ENCODE measurements at regions not wholly inside any gene's neighbourhood (a gene's known extent, or its start where the extent isn't known, plus 50 kb on each side); places are given as distances from the start of the nearest gene placed in this dataset.

DNA sequence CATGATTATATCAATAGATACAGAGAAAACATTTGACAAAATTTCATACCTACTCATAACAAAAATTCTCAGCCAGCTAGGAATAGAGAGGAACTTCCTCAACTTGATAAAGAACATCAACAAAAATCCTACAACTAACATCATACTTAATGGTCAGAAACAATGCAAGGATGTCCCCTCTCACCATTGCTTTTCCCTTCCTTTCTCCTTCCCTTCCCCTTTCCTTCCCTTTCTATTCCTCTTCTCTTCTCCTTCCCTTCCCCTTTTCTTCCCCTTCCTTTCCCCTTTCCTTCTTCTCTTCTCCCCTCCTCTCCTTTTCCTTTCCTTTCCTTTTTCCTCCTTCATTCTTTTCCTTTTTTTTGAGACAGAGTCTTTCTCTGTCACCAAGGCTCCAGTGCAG, 418.3 kb upstream of the B3GAT1 start:
- intact Hi-C loops (cut with DNase I; ENCODE audit: low total_unique reads) (no loop called here), in situ Hi-C loops (cut with MboI; ENCODE audit: low sequenced_read_pairs in 4 of 4) (no loop called here)
- no peak for ATAC-seq
- Histone ChIP-seq H3K4me1 (no peaks in the 10 kb centered on the region), H3K27ac (no peak overlapping the region), H3K9me3 (no peaks in the 10 kb centered on the region), H3K4me3 (no peak overlapping the region), H3K27me3 (no peaks in the 10 kb centered on the region), H3K36me3 (no peaks in the 10 kb centered on the region)
- no peak for DNase-seq
- TF ChIP-seq, protein P1, sequence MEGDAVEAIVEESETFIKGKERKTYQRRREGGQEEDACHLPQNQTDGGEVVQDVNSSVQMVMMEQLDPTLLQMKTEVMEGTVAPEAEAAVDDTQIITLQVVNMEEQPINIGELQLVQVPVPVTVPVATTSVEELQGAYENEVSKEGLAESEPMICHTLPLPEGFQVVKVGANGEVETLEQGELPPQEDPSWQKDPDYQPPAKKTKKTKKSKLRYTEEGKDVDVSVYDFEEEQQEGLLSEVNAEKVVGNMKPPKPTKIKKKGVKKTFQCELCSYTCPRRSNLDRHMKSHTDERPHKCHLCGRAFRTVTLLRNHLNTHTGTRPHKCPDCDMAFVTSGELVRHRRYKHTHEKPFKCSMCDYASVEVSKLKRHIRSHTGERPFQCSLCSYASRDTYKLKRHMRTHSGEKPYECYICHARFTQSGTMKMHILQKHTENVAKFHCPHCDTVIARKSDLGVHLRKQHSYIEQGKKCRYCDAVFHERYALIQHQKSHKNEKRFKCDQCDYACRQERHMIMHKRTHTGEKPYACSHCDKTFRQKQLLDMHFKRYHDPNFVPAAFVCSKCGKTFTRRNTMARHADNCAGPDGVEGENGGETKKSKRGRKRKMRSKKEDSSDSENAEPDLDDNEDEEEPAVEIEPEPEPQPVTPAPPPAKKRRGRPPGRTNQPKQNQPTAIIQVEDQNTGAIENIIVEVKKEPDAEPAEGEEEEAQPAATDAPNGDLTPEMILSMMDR (IDR thresholded peaks at IDR 0.05 in 4 of 5, conservative IDR thresholded peaks at IDR 0.05 in 1 of 5), result no peak
- TF ChIP-seq POLR2A (IDR thresholded peaks at IDR 0.05), result no peak

DNA sequence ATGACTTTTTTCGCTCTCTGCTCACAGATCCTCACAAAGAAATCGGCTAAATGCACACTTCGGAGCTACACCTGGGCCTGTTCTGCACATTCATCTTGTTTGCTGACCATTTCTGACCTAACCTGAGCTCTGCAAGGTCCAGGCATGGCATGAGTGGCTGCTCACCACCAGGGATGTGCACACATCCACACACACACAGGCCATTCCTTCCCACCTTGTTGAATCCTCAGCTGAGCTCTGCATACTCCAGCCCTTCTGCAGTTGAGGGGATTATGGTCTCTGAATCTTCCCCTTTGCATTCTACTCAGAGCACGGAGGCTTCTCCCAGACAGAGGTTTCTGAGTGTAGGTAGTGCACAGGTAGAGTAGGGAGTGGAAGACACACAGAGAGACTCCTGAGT, 411.9 kb upstream of the B3GAT1 start:
- Histone ChIP-seq H3K36me3 (no peaks in the 10 kb centered on the region), H3K9me3 (no peaks in the 10 kb centered on the region), H3K4me1 (no peaks in the 10 kb centered on the region), H3K4me3 (no peak overlapping the region), H3K27ac (no peak overlapping the region), H3K27me3 (no peaks in the 10 kb centered on the region)
- ATAC-seq, result no peak
- no peak for DNase-seq
- intact Hi-C loops (cut with DNase I; ENCODE audit: low total_unique reads), result no loop called here
- TF ChIP-seq, protein P1 (IDR thresholded peaks at IDR 0.05 in 4 of 5, conservative IDR thresholded peaks at IDR 0.05 in 1 of 5), result no peak
- no peak for TF ChIP-seq POLR2A (IDR thresholded peaks at IDR 0.05)
- in situ Hi-C loops (cut with MboI; ENCODE audit: low sequenced_read_pairs in 4 of 4), result no loop called here

DNA sequence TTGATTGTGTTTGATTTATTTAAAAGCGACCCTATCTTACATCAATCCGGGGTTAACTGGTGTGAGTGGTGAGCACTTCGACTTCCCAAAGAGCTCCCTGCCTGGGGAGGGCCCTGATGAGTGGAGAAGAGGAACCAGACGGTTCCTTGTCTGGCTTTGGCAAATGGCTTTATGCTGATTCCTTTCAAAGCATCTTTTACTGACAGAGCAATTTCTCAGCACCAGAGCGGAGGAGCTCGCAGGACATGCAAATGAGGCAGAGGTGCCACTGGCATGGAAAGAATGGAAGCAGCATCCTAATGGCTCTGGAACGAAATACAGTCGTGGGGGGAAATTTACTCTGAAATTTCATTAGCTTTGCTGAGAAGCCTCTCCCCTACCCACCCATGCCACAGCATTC, 410.9 kb upstream of the B3GAT1 start:
- H3K4me3 ChIP-seq, result no peak overlapping the region
- no peak overlapping the region for H3K27ac ChIP-seq
- no peaks in the 10 kb centered on the region for H3K4me1 ChIP-seq
- no peaks in the 10 kb centered on the region for H3K36me3 ChIP-seq
- no peak for DNase-seq
- no peaks in the 10 kb centered on the region for H3K9me3 ChIP-seq
- no peak for ATAC-seq
- intact Hi-C loops (cut with DNase I; ENCODE audit: low total_unique reads) (no loop called here), in situ Hi-C loops (cut with MboI; ENCODE audit: low sequenced_read_pairs in 4 of 4) (no loop called here)
- no peaks in the 10 kb centered on the region for H3K27me3 ChIP-seq
- TF ChIP-seq, protein P1 (IDR thresholded peaks at IDR 0.05 in 4 of 5, conservative IDR thresholded peaks at IDR 0.05 in 1 of 5), result no peak
- TF ChIP-seq POLR2A (IDR thresholded peaks at IDR 0.05), result no peak

DNA sequence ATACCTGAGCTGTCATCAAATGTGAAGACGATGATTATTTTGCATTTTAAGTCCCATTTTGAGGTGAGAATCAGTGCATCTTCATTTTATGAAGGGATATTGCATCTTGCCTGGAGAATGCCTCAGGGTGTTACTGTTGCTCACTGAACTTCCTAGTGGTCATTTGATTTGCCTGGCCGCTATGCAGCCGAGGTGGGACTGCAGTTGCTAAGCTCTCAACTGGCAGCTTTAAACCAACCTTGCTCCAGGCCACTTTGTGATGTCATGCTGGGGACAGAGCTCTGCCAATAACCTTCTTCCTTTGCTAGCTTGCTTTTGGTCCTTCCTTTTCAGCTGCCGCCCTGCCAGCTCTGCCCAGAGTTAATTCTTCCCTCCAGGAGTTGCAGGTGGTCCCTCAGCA, 409.4 kb upstream of the B3GAT1 start:
- Histone ChIP-seq H3K27ac (no peak overlapping the region), H3K9me3 (no peaks in the 10 kb centered on the region), H3K4me1 (no peaks in the 10 kb centered on the region), H3K36me3 (no peaks in the 10 kb centered on the region), H3K4me3 (no peak overlapping the region), H3K27me3 (peaks cover 0 to 5% (median 0%) of the 10 kb centered on the region in 3 donors)
- no peak for TF ChIP-seq POLR2A (IDR thresholded peaks at IDR 0.05)
- TF ChIP-seq, protein P1 (IDR thresholded peaks at IDR 0.05 in 4 of 5, conservative IDR thresholded peaks at IDR 0.05 in 1 of 5), result no peak
- intact Hi-C loops (cut with DNase I; ENCODE audit: low total_unique reads), result no loop called here
- DNase-seq (no peak), ATAC-seq (no peak)
- in situ Hi-C loops (cut with MboI; ENCODE audit: low sequenced_read_pairs in 4 of 4), result no loop called here

DNA sequence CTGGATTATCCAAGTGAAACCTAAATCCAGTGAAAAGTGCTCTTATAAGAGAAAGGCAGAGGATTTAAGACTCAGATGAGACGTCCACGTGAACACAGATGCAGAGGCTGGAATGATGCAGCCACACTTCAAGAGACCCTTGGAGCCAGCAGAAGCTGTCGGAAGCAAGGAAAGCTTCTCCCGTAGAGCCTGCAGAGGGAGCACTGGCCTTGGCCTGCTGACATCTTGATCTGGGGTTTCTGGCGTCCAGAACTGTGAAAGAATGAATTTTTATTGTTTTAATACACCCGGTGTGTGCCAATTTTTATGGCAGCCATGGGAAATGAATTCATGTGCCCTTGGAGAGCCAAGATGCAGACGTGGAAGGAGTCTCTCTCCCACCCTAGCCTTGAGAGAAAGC, 407.0 kb upstream of the B3GAT1 start:
- ATAC-seq, result no peak
- Histone ChIP-seq H3K27ac (no peak overlapping the region), H3K4me3 (no peak overlapping the region), H3K9me3 (no peaks in the 10 kb centered on the region), H3K27me3 (peaks cover 0 to 5% (median 0%) of the 10 kb centered on the region in 3 donors), H3K36me3 (no peaks in the 10 kb centered on the region), H3K4me1 (no peaks in the 10 kb centered on the region)
- in situ Hi-C loops (cut with MboI; ENCODE audit: low sequenced_read_pairs in 4 of 4), result no loop called here
- intact Hi-C loops (cut with DNase I; ENCODE audit: low total_unique reads), result no loop called here
- no peak for TF ChIP-seq POLR2A (IDR thresholded peaks at IDR 0.05)
- TF ChIP-seq, protein P1 (IDR thresholded peaks at IDR 0.05 in 4 of 5, conservative IDR thresholded peaks at IDR 0.05 in 1 of 5), result no peak
- DNase-seq, result no peak
